Thymus (tissue), 11 donors: ENCODE measurements at regions not wholly inside any gene's neighbourhood (a gene's known extent, or its start where the extent isn't known, plus 50 kb on each side); places are given as distances from the start of the nearest gene placed in this dataset.

Experiments
- DNase-seq, 9 donors: peaks; one replicate each; pipeline ENCODE4 v3.0.0-alpha.2; 2013; ENCODE audit warnings: low spot score in 9 of 9, low read depth in 6 of 9, missing footprints in 1 of 9
- H3K27ac ChIP-seq, 2 donors: one replicate each; pipeline ENCODE4 v1.5.1; 2013; ENCODE audit warnings: control low read depth in 1 of 2, low read depth in 1 of 2, low read length in 1 of 2, mild to moderate bottlenecking in 1 of 2, moderate library complexity in 1 of 2
- H3K27me3 ChIP-seq, 2 donors: one replicate each; pipeline ENCODE4 v1.5.1; 2013; ENCODE audit warnings: low read length in 1 of 2; ENCODE audit not compliant: control insufficient read depth in 2 of 2, insufficient read depth in 1 of 2
- H3K36me3 ChIP-seq, 2 donors: one replicate each; pipeline ENCODE4 v1.5.1; 2013; ENCODE audit warnings: low read length in 1 of 2, mild to moderate bottlenecking in 1 of 2, moderate library complexity in 1 of 2; ENCODE audit not compliant: control insufficient read depth in 2 of 2, insufficient read depth in 2 of 2
- H3K4me1 ChIP-seq, 2 donors: one replicate each; pipeline ENCODE4 v1.5.1; 2013; ENCODE audit warnings: low read length in 2 of 2; ENCODE audit not compliant: control insufficient read depth in 2 of 2, insufficient read depth in 2 of 2
- H3K4me3 ChIP-seq, 2 donors: one replicate each; pipeline ENCODE4 v1.5.1; 2013; ENCODE audit warnings: low read length in 2 of 2, control low read depth in 1 of 2, mild to moderate bottlenecking in 1 of 2
- H3K9me3 ChIP-seq, 2 donors: one replicate each; pipeline ENCODE4 v1.5.1; 2013; ENCODE audit warnings: low read length in 1 of 2, mild to moderate bottlenecking in 1 of 2; ENCODE audit not compliant: control insufficient read depth in 2 of 2, insufficient read depth in 1 of 2
- WGBS: extraction: QIAGEN DNeasy Blood & Tissue Kit; methylation state at CpG from one replicate; pipeline ENCODE4 v1.1.7; 2013; 5-methylcytosine and 5-hydroxymethylcytosine counted together
- donor health status: healthy.

- H3K4me1 ChIP-seq, result peaks cover 0 to 23% of the 10 kb centered on the region in 2 donors
- DNase-seq, result no peak
- H3K9me3 ChIP-seq, result peaks cover 0 to 7% of the 10 kb centered on the region in 2 donors
- WGBS, result 72% methylated on average over 6 of the region's 6 CpGs
- no peaks in the 10 kb centered on the region for H3K36me3 ChIP-seq
- no peak overlapping the region for H3K27ac ChIP-seq
- H3K4me3 ChIP-seq, result no peak overlapping the region
- peaks cover 17 to 45% of the 10 kb centered on the region in 2 donors for H3K27me3 ChIP-seq
Measured at GRCh38 chr1:201736707-201737320, 92.1 kb upstream of the IPO9 start.

- Histone ChIP-seq H3K27me3 (peaks cover 19 to 52% of the 10 kb centered on the region in 2 donors), H3K4me3 (no peak overlapping the region), H3K4me1 (peaks cover 0 to 23% of the 10 kb centered on the region in 2 donors), H3K9me3 (peaks cover 0 to 7% of the 10 kb centered on the region in 2 donors), H3K27ac (no peak overlapping the region), H3K36me3 (no peaks in the 10 kb centered on the region)
- DNase-seq, result no peak
- WGBS, result 92% methylated on average over 5 of the region's 5 CpGs
Measured at GRCh38 chr1:201737352-201738060, 91.5 kb upstream of the IPO9 start.

GRCh38 chr1:201739080-201739479, 89.9 kb upstream of the IPO9 start:
- DNase-seq, result no peak
- no peaks in the 10 kb centered on the region for H3K36me3 ChIP-seq
- 75% methylated on average over 12 of the region's 12 CpGs for WGBS
- H3K27me3 ChIP-seq, result peaks cover 19 to 54% of the 10 kb centered on the region in 2 donors
- H3K9me3 ChIP-seq, result peaks cover 0 to 7% of the 10 kb centered on the region in 2 donors
- peaks cover 0 to 23% of the 10 kb centered on the region in 2 donors for H3K4me1 ChIP-seq
- peak overlapping the region; percentile 48 to 50 for H3K4me3 ChIP-seq
- no peak overlapping the region for H3K27ac ChIP-seq

GRCh38 chr1:201739492-201740085, 89.4 kb upstream of the IPO9 start:
- Histone ChIP-seq H3K27ac (no peak overlapping the region), H3K4me3 (peak overlapping the region; percentile 48 to 50), H3K36me3 (no peaks in the 10 kb centered on the region), H3K27me3 (peaks cover 19 to 54% of the 10 kb centered on the region in 2 donors), H3K9me3 (peaks cover 0 to 7% of the 10 kb centered on the region in 2 donors), H3K4me1 (peaks cover 0 to 23% of the 10 kb centered on the region in 2 donors)
- WGBS, result 3% methylated on average over 38 of the region's 38 CpGs
- DNase-seq, result peak in 8 of 9 donors; percentile 24 to 72 (median 40)

- DNase-seq, result no peak
- Histone ChIP-seq H3K36me3 (no peaks in the 10 kb centered on the region), H3K9me3 (peaks cover 0 to 7% of the 10 kb centered on the region in 2 donors), H3K4me1 (peaks cover 0 to 23% of the 10 kb centered on the region in 2 donors), H3K27ac (no peak overlapping the region), H3K27me3 (peaks cover 19 to 54% of the 10 kb centered on the region in 2 donors), H3K4me3 (peak overlapping the region; percentile 48 to 50)
- WGBS, result 1% methylated on average over 29 of the region's 29 CpGs
Measured at GRCh38 chr1:201740086-201740541, 88.8 kb upstream of the IPO9 start.

- WGBS, result 7% methylated on average over 9 of the region's 9 CpGs
- Histone ChIP-seq H3K4me1 (peaks cover 0 to 23% of the 10 kb centered on the region in 2 donors), H3K27ac (no peak overlapping the region), H3K9me3 (peaks cover 0 to 7% of the 10 kb centered on the region in 2 donors), H3K27me3 (peaks cover 19 to 54% of the 10 kb centered on the region in 2 donors), H3K36me3 (no peaks in the 10 kb centered on the region), H3K4me3 (peak overlapping the region; percentile 48 to 50)
- no peak for DNase-seq
Measured at GRCh38 chr1:201740670-201741111, 88.3 kb upstream of the IPO9 start.

GRCh38 chr1:201741763-201742342, 87.1 kb upstream of the IPO9 start:
- H3K27ac ChIP-seq, result no peak overlapping the region
- WGBS, result 95% methylated on average over 3 of the region's 3 CpGs
- H3K27me3 ChIP-seq, result peaks cover 19 to 54% of the 10 kb centered on the region in 2 donors
- H3K9me3 ChIP-seq, result peaks cover 0 to 7% of the 10 kb centered on the region in 2 donors
- H3K4me3 ChIP-seq, result no peak overlapping the region
- DNase-seq, result no peak
- H3K4me1 ChIP-seq, result peaks cover 0 to 19% of the 10 kb centered on the region in 2 donors
- no peaks in the 10 kb centered on the region for H3K36me3 ChIP-seq

GRCh38 chr1:201742476-201742875, 86.5 kb upstream of the IPO9 start:
- no peak for DNase-seq
- Histone ChIP-seq H3K36me3 (no peaks in the 10 kb centered on the region), H3K4me1 (peaks cover 0 to 18% of the 10 kb centered on the region in 2 donors), H3K4me3 (no peak overlapping the region), H3K27me3 (peaks cover 19 to 52% of the 10 kb centered on the region in 2 donors), H3K9me3 (peaks cover 0 to 7% of the 10 kb centered on the region in 2 donors), H3K27ac (no peak overlapping the region)
- 72% methylated on average over 6 of the region's 6 CpGs for WGBS
